ENCODE measurements at regions not wholly inside any gene's neighbourhood (a gene's known extent, or its start where the extent isn't known, plus 50 kb on each side); places are given as distances from the start of the nearest gene placed in this dataset.
"Not testable (repeated sequence)": the region's sequence is repeated elsewhere in the genome, so short reads cannot be mapped to it uniquely, and the experiment has no call there.

- H3K27ac ChIP-seq, result no peak overlapping the region
- no peaks in the 10 kb centered on the region for H3K36me3 ChIP-seq
- no peaks in the 10 kb centered on the region for H3K9me3 ChIP-seq
- no peak for DNase-seq
- H3K4me1 ChIP-seq, result no peaks in the 10 kb centered on the region
- H3K4me3 ChIP-seq, result no peak overlapping the region
- H3K27me3 ChIP-seq, result no peaks in the 10 kb centered on the region
- TF ChIP-seq POLR2AphosphoS5 (IDR thresholded peaks at IDR 0.05) (no peak), POLR2A (IDR thresholded peaks at IDR 0.05) (no peak)
- in situ Hi-C loops (cut with MboI; ENCODE audit: low pct_ligation_motif_present in 1 of 4, low pct_unique_long_range_greater_than_20kb in 1 of 4, low sequenced_read_pairs in 3 of 4), result no loop called here
- 45 to 56% methylated on average over 4 of the region's 4 CpGs for WGBS, 2 donors (ENCODE audit: low coverage in 1 of 2)
- intact Hi-C loops (cut with DNase I; ENCODE audit: low total_unique reads), result no loop called here
These were observed 126.7 kb downstream of the TMEM182 start for GRCh38 chr2:102888514-102888913.

GRCh38 chr2:102891296-102891695 is 129.5 kb downstream of the TMEM182 start:
- no peak overlapping the region for H3K27ac ChIP-seq
- no peak for DNase-seq
- H3K36me3 ChIP-seq, result no peaks in the 10 kb centered on the region
- H3K27me3 ChIP-seq, result no peaks in the 10 kb centered on the region
- WGBS, 2 donors (ENCODE audit: low coverage in 1 of 2), result 32 to 53% methylated on average over 2 to 6 of the region's 6 CpGs
- in situ Hi-C loops (cut with MboI; ENCODE audit: low pct_ligation_motif_present in 1 of 4, low pct_unique_long_range_greater_than_20kb in 1 of 4, low sequenced_read_pairs in 3 of 4), result no loop called here
- no peak overlapping the region for H3K4me3 ChIP-seq
- intact Hi-C loops (cut with DNase I; ENCODE audit: low total_unique reads), result no loop called here
- H3K9me3 ChIP-seq, result no peaks in the 10 kb centered on the region
- TF ChIP-seq CTCF (IDR thresholded peaks at IDR 0.05) (no peak), POLR2A (IDR thresholded peaks at IDR 0.05) (no peak), POLR2AphosphoS5 (IDR thresholded peaks at IDR 0.05) (no peak), EP300 (IDR thresholded peaks at IDR 0.05; ENCODE audit: low read depth) (no peak)
- H3K4me1 ChIP-seq, result no peaks in the 10 kb centered on the region

- H3K4me3 ChIP-seq, result no peak overlapping the region
- 79% methylated on average over 4 to 10 of the region's 10 CpGs for WGBS, 2 donors (ENCODE audit: low coverage in 1 of 2)
These were observed 131.0 kb downstream of the TMEM182 start for GRCh38 chr2:102892698-102893310.

GRCh38 chr2:102893870-102894269 is 132.0 kb downstream of the TMEM182 start:
- DNase-seq, result no peak
- TF ChIP-seq EP300 (IDR thresholded peaks at IDR 0.05; ENCODE audit: low read depth), result no peak
- TF ChIP-seq POLR2AphosphoS5 (IDR thresholded peaks at IDR 0.05), result no peak
- no peak for TF ChIP-seq CTCF (IDR thresholded peaks at IDR 0.05)
- TF ChIP-seq POLR2A (IDR thresholded peaks at IDR 0.05), result no peak
- Histone ChIP-seq H3K4me1 (no peaks in the 10 kb centered on the region), H3K9me3 (no peaks in the 10 kb centered on the region), H3K4me3 (no peak overlapping the region), H3K27ac (no peak overlapping the region), H3K36me3 (no peaks in the 10 kb centered on the region), H3K27me3 (no peaks in the 10 kb centered on the region)
- WGBS, 2 donors (ENCODE audit: low coverage in 1 of 2), result 89 to 96% methylated on average over 3 to 12 of the region's 12 CpGs
- intact Hi-C loops (cut with DNase I; ENCODE audit: low total_unique reads) (no loop called here), in situ Hi-C loops (cut with MboI; ENCODE audit: low pct_ligation_motif_present in 1 of 4, low pct_unique_long_range_greater_than_20kb in 1 of 4, low sequenced_read_pairs in 3 of 4) (no loop called here)

More at GRCh38 chr2:102892698-102893310, 131.0 kb downstream of the TMEM182 start:
- DNase-seq, result no peak
- no peak overlapping the region for H3K27ac ChIP-seq
- H3K9me3 ChIP-seq, result no peaks in the 10 kb centered on the region
- H3K4me1 ChIP-seq, result no peaks in the 10 kb centered on the region
- no peaks in the 10 kb centered on the region for H3K27me3 ChIP-seq
- TF ChIP-seq POLR2A (IDR thresholded peaks at IDR 0.05) (no peak), POLR2AphosphoS5 (IDR thresholded peaks at IDR 0.05) (no peak), EP300 (IDR thresholded peaks at IDR 0.05; ENCODE audit: low read depth) (no peak), CTCF (IDR thresholded peaks at IDR 0.05) (no peak)
- in situ Hi-C loops (cut with MboI; ENCODE audit: low pct_ligation_motif_present in 1 of 4, low pct_unique_long_range_greater_than_20kb in 1 of 4, low sequenced_read_pairs in 3 of 4), result no loop called here
- H3K36me3 ChIP-seq, result no peaks in the 10 kb centered on the region
- intact Hi-C loops (cut with DNase I; ENCODE audit: low total_unique reads), result no loop called here

- Histone ChIP-seq H3K36me3 (no peaks in the 10 kb centered on the region), H3K4me3 (no peak overlapping the region), H3K27me3 (no peaks in the 10 kb centered on the region), H3K27ac (no peak overlapping the region), H3K9me3 (no peaks in the 10 kb centered on the region), H3K4me1 (no peaks in the 10 kb centered on the region)
- 20 to 27% methylated on average over 1 to 2 of the region's 2 CpGs for WGBS, 2 donors (ENCODE audit: low coverage in 1 of 2)
- TF ChIP-seq CTCF (IDR thresholded peaks at IDR 0.05) (no peak), POLR2A (IDR thresholded peaks at IDR 0.05) (no peak), POLR2AphosphoS5 (IDR thresholded peaks at IDR 0.05) (no peak), EP300 (IDR thresholded peaks at IDR 0.05; ENCODE audit: low read depth) (no peak)
- in situ Hi-C loops (cut with MboI; ENCODE audit: low pct_ligation_motif_present in 1 of 4, low pct_unique_long_range_greater_than_20kb in 1 of 4, low sequenced_read_pairs in 3 of 4) (no loop called here), intact Hi-C loops (cut with DNase I; ENCODE audit: low total_unique reads) (no loop called here)
- no peak for DNase-seq
These were observed 133.5 kb downstream of the TMEM182 start for GRCh38 chr2:102895376-102895775.

- DNase-seq; H3K36me3 ChIP-seq; H3K27ac ChIP-seq; intact Hi-C loops (cut with DNase I; ENCODE audit: low total_unique reads); in situ Hi-C loops (cut with MboI; ENCODE audit: low pct_ligation_motif_present in 1 of 4, low pct_unique_long_range_greater_than_20kb in 1 of 4, low sequenced_read_pairs in 3 of 4); H3K27me3 ChIP-seq; H3K9me3 ChIP-seq; H3K4me3 ChIP-seq; H3K4me1 ChIP-seq: not testable (repeated sequence)
- 66 to 86% methylated on average over 2 of the region's 2 CpGs for WGBS, 2 donors (ENCODE audit: low coverage in 1 of 2)
These were observed 147.4 kb downstream of the TMEM182 start for GRCh38 chr2:102909240-102909639.

Data from transverse colon (tissue), 4 donors.